Neural cell (in vitro differentiated cells): ENCODE measurements at regions not wholly inside any gene's neighbourhood (a gene's known extent, or its start where the extent isn't known, plus 50 kb on each side); places are given as distances from the start of the nearest gene placed in this dataset.

Source experiments
- H2AFZ ChIP-seq: fragments of 200-600, 300-800 bp; sonication (generic), shearing (Covaris generic); 2 replicates; pipeline ENCODE4 v1.6.0; 2014; ENCODE audit warnings: low read depth, mild to moderate bottlenecking, antibody characterized with exemption, low read length, moderate library complexity
- H3F3A ChIP-seq: fragments of 200-600 bp; shearing (Covaris generic); 2 replicates; pipeline ENCODE4 v1.6.1; 2016; ENCODE audit warnings: mild to moderate bottlenecking, moderate library complexity, mixed read lengths, antibody characterized with exemption, low read length; ENCODE audit not compliant: insufficient read depth, poor library complexity, severe bottlenecking
- H3K27ac ChIP-seq: fragments of 200-600, 300-800 bp; sonication (generic), shearing (Covaris generic); 2 replicates; pipeline ENCODE4 v1.5.1; 2014; ENCODE audit warnings: mild to moderate bottlenecking, low read length, moderate library complexity
- H3K27me3 ChIP-seq: fragments of 300-800, 200-600 bp; sonication (generic), shearing (Covaris generic); 2 replicates; pipeline ENCODE4 v1.6.0; 2014; ENCODE audit warnings: mild to moderate bottlenecking, low read depth, low read length, moderate library complexity; ENCODE audit not compliant: insufficient read depth
- H3K36me3 ChIP-seq: fragments of 300-800, 200-600 bp; sonication (generic), shearing (Covaris generic); 2 replicates; pipeline ENCODE4 v1.5.1; 2014; ENCODE audit warnings: mild to moderate bottlenecking, antibody characterized with exemption, low read length, moderate library complexity; ENCODE audit not compliant: insufficient read depth
- H3K4me2 ChIP-seq: fragments of 300-800, 200-600 bp; sonication (generic), shearing (Covaris generic); 2 replicates; pipeline ENCODE4 v1.6.0; 2014; ENCODE audit warnings: mild to moderate bottlenecking, low read length
- H3K4me3 ChIP-seq: fragments of 300-800, 200-600 bp; sonication (generic), shearing (Covaris generic); 2 replicates; pipeline ENCODE4 v1.5.1; 2014; ENCODE audit warnings: mild to moderate bottlenecking, low read length, moderate library complexity
- H3K79me2 ChIP-seq: fragments of 200-600 bp; shearing (Covaris generic); replicated peaks from 2 replicates; pipeline ENCODE4 v1.6.0; 2014; ENCODE audit warnings: mild to moderate bottlenecking, low read length, moderate library complexity; ENCODE audit not compliant: insufficient read depth
- H3K9ac ChIP-seq: fragments of 300-800, 200-600 bp; sonication (generic), shearing (Covaris generic); 2 replicates; pipeline ENCODE4 v1.6.1; 2016; ENCODE audit warnings: mild to moderate bottlenecking, low read length, mixed read lengths
- H3K9me2 ChIP-seq: fragments of 200-600 bp; shearing (Covaris generic); 2 replicates; pipeline ENCODE4 v1.6.1; 2016; ENCODE audit warnings: mild to moderate bottlenecking, low read length, mixed read lengths; ENCODE audit not compliant: insufficient read depth
- H3K9me3 ChIP-seq: fragments of 200-600, 300-800 bp; sonication (generic), shearing (Covaris generic); 2 replicates; pipeline ENCODE4 v1.6.1; 2016; ENCODE audit warnings: mild to moderate bottlenecking, mixed run types, low read length, moderate library complexity, mixed read lengths
- H4K20me1 ChIP-seq: fragments of 200-600 bp; shearing (Covaris generic); 2 replicates; pipeline ENCODE4 v1.6.1; 2016; ENCODE audit warnings: mild to moderate bottlenecking, mixed run types; ENCODE audit not compliant: insufficient read depth
- EP300 ChIP-seq: fragments of 450-650 bp; conservative IDR thresholded peaks from 2 replicates; pipeline ENCODE4 v1.6.1; 2014; ENCODE audit warnings: antibody characterized with exemption, mild to moderate bottlenecking, moderate library complexity; ENCODE audit not compliant: poor library complexity, severe bottlenecking
- EZH2 ChIP-seq: fragments of 200-600, 300-800 bp; shearing (Covaris generic), sonication (generic); IDR thresholded peaks from 2 replicates; pipeline ENCODE4 v1.6.1; 2014; ENCODE audit warnings: antibody characterized with exemption, low read length, borderline replicate concordance, mild to moderate bottlenecking; ENCODE audit not compliant: insufficient read depth, poor library complexity, severe bottlenecking
- MXI1 ChIP-seq: fragments of 450-650 bp; conservative IDR thresholded peaks from 2 replicates; pipeline ENCODE4 v1.6.1; 2014; ENCODE audit warnings: antibody characterized with exemption, mild to moderate bottlenecking; ENCODE audit not compliant: poor library complexity, severe bottlenecking
- POLR2AphosphoS5 ChIP-seq: IDR thresholded peaks from 2 replicates; pipeline ENCODE4 v1.6.1; 2012
- RAD21 ChIP-seq: fragments of 450-650 bp; conservative IDR thresholded peaks from 2 replicates; pipeline ENCODE4 v1.6.1; 2014; ENCODE audit warnings: antibody characterized with exemption, mild to moderate bottlenecking, moderate library complexity
- REST ChIP-seq: IDR thresholded peaks from 2 replicates; pipeline ENCODE4 v1.6.1; 2012; ENCODE audit warnings: borderline replicate concordance
- SMC3 ChIP-seq: fragments of 450-650 bp; conservative IDR thresholded peaks from 2 replicates; pipeline ENCODE4 v1.6.1; 2014; ENCODE audit warnings: antibody characterized with exemption, mild to moderate bottlenecking, moderate library complexity; ENCODE audit not compliant: poor library complexity
- TAF1 ChIP-seq: IDR thresholded peaks from 2 replicates; pipeline ENCODE4 v1.6.1; 2012; ENCODE audit warnings: low read depth

- TF ChIP-seq SMC3 (no peak), MXI1 (no peak), TAF1 (no peak), REST (no peak), EZH2 (no peak), EP300 (no peak)
- Histone ChIP-seq H2AFZ (no peak overlapping the region), H3K4me2 (no peak overlapping the region), H3K36me3 (no peaks in the 10 kb centered on the region), H3K27ac (no peak overlapping the region), H3K27me3 (no peaks in the 10 kb centered on the region), H3K9me3 (no peaks in the 10 kb centered on the region), H3K9ac (no peak overlapping the region), H3K79me2 (no peaks in the 10 kb centered on the region), H3K9me2 (no peaks in the 10 kb centered on the region), H3F3A (no peaks in the 10 kb centered on the region), H4K20me1 (no peaks in the 10 kb centered on the region), H3K4me3 (no peak overlapping the region)
Observed at GRCh38 chr2:146681991-146682390, 1162.8 kb upstream of the ACVR2A start.

- Histone ChIP-seq H3F3A (no peaks in the 10 kb centered on the region), H3K4me2 (no peak overlapping the region), H3K4me3 (no peak overlapping the region), H3K9ac (no peak overlapping the region), H4K20me1 (no peaks in the 10 kb centered on the region), H2AFZ (no peak overlapping the region), H3K9me2 (no peaks in the 10 kb centered on the region), H3K27me3 (no peaks in the 10 kb centered on the region), H3K27ac (no peak overlapping the region), H3K36me3 (no peaks in the 10 kb centered on the region), H3K79me2 (no peaks in the 10 kb centered on the region), H3K9me3 (no peaks in the 10 kb centered on the region)
- TF ChIP-seq RAD21: no peak
- TF ChIP-seq TAF1: no peak
- no peak for TF ChIP-seq REST
- TF ChIP-seq EZH2: no peak
- TF ChIP-seq MXI1: no peak
- no peak for TF ChIP-seq POLR2AphosphoS5
Observed at GRCh38 chr2:146678516-146678915, 1166.3 kb upstream of the ACVR2A start.
